ENCODE measurements at regions not wholly inside any gene's neighbourhood (a gene's known extent, or its start where the extent isn't known, plus 50 kb on each side); places are given as distances from the start of the nearest gene placed in this dataset.

GRCh38 chr20:24819331-24819965 lies 129.6 kb upstream of the CST7 start:
- DNase-seq, result no peak

DNA sequence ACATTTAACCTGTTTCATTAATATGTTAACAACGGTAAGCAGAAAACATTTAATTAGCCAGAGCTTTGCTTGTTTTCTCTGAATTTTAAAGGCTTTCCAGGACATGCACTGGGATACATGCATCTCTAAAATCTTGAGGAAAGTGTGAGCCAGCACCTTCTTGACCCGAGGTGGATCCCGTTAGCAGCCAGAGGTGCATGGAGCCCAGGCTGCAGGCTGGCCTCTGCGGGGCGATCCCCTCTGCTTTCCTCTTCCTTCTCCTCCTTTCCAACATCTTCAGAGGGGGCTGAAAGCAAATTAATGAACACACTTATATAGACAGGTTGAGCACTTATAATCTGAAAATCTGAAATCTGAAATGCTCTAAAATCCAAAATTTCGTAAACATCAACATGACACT lies 128.7 kb upstream of the CST7 start:
- DNase-seq, result no peak

- no peak for DNase-seq
These were observed 127.7 kb upstream of the CST7 start for GRCh38 chr20:24821391-24821790.

- no peak for DNase-seq
These were observed 125.8 kb upstream of the CST7 start for GRCh38 chr20:24823176-24823784.

DNA sequence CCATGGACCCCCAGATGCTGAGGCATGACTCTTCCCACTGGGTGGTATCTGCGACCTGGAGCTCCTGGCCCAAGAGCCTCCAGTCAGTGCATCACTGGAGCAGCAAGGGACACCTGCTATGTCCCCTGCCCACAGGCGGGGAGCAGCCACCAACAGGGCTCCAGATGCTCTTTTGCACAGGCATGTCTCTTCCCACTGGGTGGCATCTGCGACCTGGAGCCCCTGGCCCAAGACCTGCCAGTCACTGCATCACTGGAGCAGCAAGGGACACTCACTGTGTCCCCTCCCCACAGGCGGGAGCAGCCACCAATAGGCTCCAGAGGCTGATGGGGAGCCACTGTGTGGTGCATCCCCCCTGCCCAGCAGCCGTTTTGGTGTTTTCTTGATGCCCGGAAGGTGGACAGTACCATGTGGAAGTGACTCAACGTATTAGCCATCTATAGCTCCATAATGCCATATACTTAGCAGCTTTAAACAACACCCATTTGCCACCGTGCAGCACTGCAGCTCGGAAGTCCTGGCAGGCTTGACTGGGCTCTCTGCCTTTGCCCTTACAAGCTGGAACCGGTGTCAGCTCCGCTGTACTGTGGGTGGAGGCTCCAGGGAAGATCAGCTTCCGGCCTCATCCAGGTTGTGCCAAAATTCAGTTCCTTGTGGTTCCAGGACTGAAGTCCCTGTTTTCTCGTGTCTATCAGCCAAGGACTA lies 124.9 kb upstream of the CST7 start:
- no peak for DNase-seq

- DNase-seq, result no peak
These were observed 123.5 kb upstream of the CST7 start for GRCh38 chr20:24825591-24825990.

DNA sequence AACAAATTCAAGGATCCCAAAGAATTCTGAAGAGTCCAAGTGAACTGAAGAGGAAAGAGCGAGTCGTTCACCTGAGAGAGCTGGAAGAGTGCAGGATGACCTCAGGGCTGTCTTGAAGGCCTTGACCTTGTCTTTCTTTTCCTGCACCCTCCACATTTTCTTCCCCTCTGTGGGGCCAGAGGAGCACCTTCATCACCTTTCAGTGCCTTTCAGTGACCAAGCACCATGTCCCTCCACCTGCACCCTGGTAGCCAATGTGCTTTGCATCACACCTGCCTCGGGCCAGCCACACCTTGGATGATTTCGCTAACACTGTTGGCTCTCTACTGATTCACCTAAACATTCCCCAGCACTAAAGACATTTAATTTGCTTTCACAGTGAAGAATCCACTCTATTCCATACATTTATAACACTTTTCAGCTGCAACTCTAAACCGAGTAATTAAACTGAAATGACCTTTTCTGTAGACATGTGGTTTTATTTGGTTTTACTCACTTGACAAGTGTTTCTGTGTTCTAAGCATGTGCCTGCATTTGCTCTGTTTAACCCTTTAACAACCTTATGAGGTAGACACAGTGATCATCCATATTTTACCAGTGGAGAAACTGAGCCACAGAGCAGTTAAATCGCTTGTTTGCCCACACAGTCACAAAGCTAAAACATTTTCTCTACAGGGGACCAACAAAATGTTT lies 121.3 kb upstream of the CST7 start:
- no peak for DNase-seq

GRCh38 chr20:24828992-24829648 lies 119.9 kb upstream of the CST7 start:
- no peak for DNase-seq

DNA sequence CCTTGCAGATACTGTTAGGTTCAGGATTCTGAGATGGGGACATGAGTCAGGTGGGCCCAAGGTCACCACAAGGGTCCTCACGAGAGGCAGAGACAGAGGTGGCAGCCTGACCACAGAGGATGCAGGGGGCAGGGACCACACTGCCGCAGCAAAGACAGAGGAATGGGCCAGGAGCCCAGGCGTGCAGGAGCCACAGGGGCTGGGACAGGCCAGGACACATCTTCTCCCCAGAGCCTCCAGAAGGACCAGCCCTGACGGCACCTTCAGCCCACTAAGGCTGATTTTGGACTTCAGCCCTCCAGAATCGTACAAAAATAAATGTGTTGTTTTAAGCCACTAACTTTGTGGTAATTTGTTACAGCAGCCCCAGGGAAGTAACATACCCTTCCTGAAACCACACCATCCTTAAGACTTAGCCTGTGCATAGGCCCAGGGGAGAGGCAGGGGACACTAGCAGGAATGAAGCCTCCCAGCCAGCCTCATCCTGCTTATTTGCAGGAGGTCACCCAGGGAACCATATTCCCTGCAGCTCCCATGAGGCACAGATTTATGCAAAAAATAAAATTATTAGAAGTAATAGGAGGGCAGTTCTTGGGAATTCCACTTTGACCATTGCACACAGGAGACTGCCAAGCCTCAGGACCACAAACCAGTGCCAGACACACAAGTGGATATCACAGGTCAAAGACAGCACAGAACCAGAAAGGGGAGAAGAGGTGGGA lies 119.3 kb upstream of the CST7 start:
- DNase-seq, result no peak

DNA sequence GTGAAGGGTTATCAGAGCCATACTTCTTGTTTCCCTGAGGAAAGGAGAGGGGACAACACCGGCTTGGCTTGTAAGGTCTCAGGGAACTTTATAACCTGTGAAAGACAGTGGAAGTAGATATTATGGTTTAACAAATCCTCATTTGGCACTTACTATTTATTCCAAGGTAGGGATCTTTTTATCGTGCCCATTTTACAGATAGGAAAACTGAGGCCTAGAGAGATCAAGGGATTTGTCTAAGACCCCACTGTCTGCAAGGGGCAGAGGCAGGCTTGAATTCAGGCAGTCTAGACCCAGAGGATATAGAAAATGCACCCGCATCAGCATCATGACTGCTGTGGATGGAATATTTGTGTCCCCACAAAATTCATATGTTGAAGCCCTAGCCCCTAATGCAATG lies 118.4 kb upstream of the CST7 start:
- DNase-seq, result no peak

DNA sequence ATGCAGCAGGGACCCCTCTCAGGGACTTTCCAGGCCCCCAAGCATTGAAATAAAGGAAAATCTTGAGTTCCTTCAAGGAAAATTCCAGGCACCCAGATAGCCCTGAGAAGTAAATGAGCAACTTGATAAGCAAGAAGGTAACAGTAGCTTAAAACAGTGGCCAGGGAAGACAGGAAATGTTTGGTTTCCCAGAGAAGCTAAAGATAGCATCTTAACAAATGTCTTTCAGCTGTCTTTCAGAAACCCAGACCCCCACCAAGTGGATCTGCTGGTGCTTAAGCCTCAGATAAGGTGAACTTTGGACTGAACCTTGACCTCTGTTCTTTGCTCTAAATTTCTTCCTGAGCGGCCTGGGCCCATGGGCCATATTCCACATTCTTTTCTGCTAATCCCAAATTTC lies 117.8 kb upstream of the CST7 start:
- no peak for DNase-seq

GRCh38 chr20:24832518-24832917 lies 116.6 kb upstream of the CST7 start:
- DNase-seq, result no peak

DNA sequence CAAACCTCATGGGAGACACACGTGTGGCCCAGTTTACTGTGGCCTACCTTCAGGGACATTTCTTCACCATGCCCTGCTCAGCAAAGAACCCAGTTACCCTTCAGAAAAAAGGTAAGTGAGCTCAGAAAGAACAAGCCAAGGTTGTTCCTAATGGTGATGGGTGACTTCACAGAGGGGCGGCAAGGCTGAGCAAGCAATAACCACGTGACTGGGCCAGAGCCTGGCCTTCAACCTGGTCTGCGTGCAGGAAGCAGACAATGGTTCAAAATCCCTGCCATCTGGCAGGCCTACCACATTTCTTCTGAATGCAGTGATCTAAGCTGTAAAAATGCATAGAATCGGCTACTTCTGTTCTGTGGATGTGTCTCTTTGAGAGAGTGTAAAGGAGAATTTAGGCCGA lies 115.5 kb upstream of the CST7 start:
- DNase-seq, result no peak

DNA sequence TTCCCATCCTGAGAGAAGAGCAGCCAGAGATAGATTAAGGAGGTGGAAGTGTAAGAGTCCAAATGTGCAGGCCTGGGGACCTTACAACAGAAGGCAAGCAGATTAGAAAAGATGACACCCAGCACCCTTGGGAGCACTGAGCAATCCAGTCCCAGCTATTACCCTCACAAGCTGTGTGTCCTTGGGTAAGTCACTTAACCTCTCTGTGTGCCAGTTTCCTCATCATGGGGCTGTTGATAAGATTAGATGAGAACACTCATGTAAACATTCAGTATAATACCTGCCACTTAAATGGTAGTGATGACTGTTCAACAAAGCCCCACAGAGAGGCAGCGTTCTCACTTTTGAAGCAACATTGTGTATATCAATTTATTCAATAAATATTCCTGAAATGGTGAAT lies 114.8 kb upstream of the CST7 start:
- DNase-seq, result no peak

GRCh38 chr20:24835195-24835594 lies 113.9 kb upstream of the CST7 start:
- no peak for DNase-seq

- peak; percentile 2 for DNase-seq
These were observed 113.0 kb upstream of the CST7 start for GRCh38 chr20:24836041-24836533.

GRCh38 chr20:24836661-24837299 lies 112.3 kb upstream of the CST7 start:
- peak; percentile 11 for DNase-seq

DNA sequence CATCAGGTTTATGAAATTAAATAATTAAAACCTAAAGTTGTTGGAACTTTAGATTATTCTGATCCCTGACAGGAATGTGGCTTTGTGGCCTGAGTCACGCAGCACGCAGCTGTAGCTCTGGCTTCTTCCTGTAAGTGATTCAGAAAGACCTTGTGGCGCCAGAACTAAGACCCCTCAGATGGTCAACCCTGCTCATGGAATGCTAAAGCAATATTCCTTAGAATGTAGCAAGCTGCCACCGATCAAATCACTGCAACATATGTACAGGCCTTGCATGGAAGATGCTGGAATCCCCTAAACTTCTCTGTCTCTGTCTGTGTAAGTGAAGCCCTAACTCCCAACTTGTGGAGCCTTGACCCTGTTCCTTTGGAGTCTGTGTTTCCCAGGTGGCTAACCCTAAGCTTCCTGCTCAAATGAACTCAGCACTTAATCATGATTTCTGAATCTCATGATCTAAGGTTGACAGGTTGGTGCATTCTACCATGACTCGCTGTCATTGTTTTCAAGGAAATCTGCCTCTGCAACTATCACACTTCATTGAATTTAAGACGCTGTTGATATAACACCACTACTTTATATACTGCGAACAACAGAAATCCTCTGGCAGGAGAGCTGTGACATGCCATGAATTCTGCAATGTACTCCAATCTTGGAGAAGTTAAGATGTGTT lies 111.2 kb upstream of the CST7 start:
- no peak for DNase-seq

DNA sequence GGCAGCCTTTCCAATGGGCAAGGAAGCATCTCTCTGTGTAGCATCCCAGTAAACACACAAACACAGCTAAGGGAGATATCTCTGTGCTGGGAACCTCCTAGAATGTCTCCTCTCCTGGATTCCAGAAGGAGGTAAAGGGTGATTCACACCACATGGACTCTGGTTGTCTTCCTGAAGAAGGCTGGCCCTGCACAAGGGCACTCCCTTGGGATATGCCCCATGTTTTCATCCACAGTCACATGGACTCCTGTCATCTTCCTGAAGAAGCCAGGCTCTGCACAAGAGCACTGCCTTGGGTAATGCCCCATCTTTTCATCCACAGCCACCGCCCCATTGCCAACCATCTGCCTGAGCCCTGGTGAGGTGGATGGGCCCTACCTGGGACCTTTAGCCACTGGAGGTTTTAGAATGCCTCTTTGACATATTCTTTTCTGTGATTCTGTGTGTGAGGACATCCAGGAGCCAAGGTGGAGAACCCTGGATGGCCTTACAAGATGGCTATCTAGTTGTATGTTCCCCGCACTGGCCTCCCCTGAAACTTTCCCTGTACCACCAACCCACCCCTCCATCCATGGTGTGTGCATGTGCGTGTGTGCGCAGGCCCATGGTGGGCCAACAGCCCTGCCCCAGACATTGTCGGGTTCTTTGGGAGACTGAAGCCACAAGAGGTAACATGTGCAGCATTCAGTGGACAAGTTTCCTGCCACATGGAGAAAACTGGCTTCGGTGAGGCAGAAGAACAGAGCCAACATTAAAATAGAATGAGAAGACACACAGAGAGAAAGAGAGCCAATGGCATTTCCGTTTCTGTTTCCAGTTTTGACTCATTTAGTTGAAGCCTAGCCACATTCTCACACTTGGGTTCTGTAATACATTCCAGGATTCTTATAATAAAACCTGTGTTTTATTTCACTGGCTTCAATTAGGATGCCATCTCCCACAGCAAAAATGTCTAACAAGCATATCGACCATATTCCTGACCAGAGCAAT lies 110.2 kb upstream of the CST7 start:
- DNase-seq, result no peak

DNA sequence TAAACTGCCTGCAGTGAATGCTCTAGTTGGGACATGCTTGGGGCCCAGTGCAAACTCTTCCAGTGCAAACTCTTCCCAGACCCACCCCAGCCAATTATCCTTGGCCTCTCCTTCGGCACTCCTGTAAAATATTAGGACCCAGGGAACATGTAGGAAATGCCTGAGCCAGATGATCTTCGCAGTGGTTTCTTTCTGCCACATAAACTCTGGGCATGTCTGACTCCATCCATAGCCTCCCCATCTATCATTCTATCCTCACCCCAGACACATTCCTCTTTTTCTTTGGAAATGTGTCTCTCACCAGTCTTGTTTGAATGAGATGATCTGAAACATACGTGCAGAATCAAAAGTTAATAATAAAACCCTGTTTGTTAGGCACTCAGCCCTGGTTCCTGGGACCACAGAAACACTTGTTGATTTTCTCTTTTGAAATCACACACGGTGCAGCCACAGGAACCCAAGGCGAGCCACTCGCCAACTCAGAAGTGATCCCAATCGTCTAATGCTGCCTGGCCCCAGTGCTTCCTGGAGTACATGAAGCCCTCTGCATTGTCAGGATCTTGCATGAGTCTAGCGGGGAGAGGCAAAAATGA lies 108.9 kb upstream of the CST7 start:
- no peak for DNase-seq

Measured in inflammatory macrophage treated with lipopolysaccharide for 4 hours (primary cell).